ENCODE measurements at regions not wholly inside any gene's neighbourhood (a gene's known extent, or its start where the extent isn't known, plus 50 kb on each side); places are given as distances from the start of the nearest gene placed in this dataset.

GRCh38 chr16:73217654-73218053 is 169.7 kb upstream of the ZFHX3 start:
- TF ChIP-seq MAZ (IDR thresholded peaks at IDR 0.05; ENCODE audit: borderline replicate concordance, low read depth, low read length), result no peak
- TF ChIP-seq, protein P1, sequence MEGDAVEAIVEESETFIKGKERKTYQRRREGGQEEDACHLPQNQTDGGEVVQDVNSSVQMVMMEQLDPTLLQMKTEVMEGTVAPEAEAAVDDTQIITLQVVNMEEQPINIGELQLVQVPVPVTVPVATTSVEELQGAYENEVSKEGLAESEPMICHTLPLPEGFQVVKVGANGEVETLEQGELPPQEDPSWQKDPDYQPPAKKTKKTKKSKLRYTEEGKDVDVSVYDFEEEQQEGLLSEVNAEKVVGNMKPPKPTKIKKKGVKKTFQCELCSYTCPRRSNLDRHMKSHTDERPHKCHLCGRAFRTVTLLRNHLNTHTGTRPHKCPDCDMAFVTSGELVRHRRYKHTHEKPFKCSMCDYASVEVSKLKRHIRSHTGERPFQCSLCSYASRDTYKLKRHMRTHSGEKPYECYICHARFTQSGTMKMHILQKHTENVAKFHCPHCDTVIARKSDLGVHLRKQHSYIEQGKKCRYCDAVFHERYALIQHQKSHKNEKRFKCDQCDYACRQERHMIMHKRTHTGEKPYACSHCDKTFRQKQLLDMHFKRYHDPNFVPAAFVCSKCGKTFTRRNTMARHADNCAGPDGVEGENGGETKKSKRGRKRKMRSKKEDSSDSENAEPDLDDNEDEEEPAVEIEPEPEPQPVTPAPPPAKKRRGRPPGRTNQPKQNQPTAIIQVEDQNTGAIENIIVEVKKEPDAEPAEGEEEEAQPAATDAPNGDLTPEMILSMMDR (conservative IDR thresholded peaks at IDR 0.05; ENCODE audit: low read depth, low read length), result peak; percentile 21; the same call in 1 of the 2 replicates
- H3K23ac ChIP-seq (ENCODE audit: low read depth, low read length), result no peak overlapping the region
- ChIA-PET POLR2A (ENCODE audit: unreplicated experiment) (no interaction called here), CTCF (interaction anchor here (0.6 to 1.0 kb wide), 2 partner anchors 21 to 163 kb away, joined by 3 to 6 read pairs; no protein-coding TSS in a partner anchor)
- H3K79me1 ChIP-seq (ENCODE audit: low read depth in 1 of 2, low read length in 2 of 2), result no peaks in the 10 kb centered on the region
- H2BK15ac ChIP-seq (ENCODE audit: low read depth, low read length), result no peak overlapping the region
- no peaks in the 10 kb centered on the region for H3K36me3 ChIP-seq (ENCODE audit: control insufficient read depth, insufficient read depth, low read length)
- H2BK5ac ChIP-seq (ENCODE audit: low read depth, low read length, poor library complexity, severe bottlenecking), result no peak overlapping the region
- H3K27me3 ChIP-seq (ENCODE audit: control insufficient read depth, insufficient read depth, low read length), result no peaks in the 10 kb centered on the region
- intact Hi-C loops (cut with micrococcal nuclease), result no loop called here
- WGBS, 2 experiments (ENCODE audit: extremely low coverage in 2 of 2, insufficient read length in 1 of 2), result no CpG with 5 or more reads among the region's 3 CpGs
- no peak overlapping the region for H4K91ac ChIP-seq (ENCODE audit: insufficient read depth, low read depth, low read length)
- no peak overlapping the region for H2BK20ac ChIP-seq (ENCODE audit: low read depth, low read length)
- no peak overlapping the region for H2AK9ac ChIP-seq (replicated peaks; ENCODE audit: low read depth, low read length, poor library complexity)
- H3K9ac ChIP-seq (ENCODE audit: low read depth, low read length), result no peak overlapping the region
- in situ Hi-C loops (cut with MboI; ENCODE audit: low sequenced_read_pairs), result no loop called here
- dilution Hi-C loops (cut with HindIII; ENCODE audit: low sequenced_read_pairs, unreplicated experiment), result no loop called here
- no peak overlapping the region for H4K8ac ChIP-seq (ENCODE audit: low read depth in 2 of 2, low read length in 2 of 2)
- H4K5ac ChIP-seq (ENCODE audit: low read depth, low read length), result no peak overlapping the region
- peaks cover 14% of the 10 kb centered on the region for H3K9me1 ChIP-seq (ENCODE audit: insufficient read depth, low read length)
- H3K9me3 ChIP-seq (ENCODE audit: control insufficient read depth, insufficient read depth, low read length), result peaks cover 3% of the 10 kb centered on the region
- H3K4me2 ChIP-seq (ENCODE audit: low read depth, low read length), result no peak overlapping the region
- no peak overlapping the region for H3K4me3 ChIP-seq (ENCODE audit: insufficient read depth, low read depth, low read length)
- peaks cover 17% of the 10 kb centered on the region for H3K4me1 ChIP-seq (ENCODE audit: control insufficient read depth, insufficient read depth, low read length)
- H3K4ac ChIP-seq (ENCODE audit: low read depth, low read length), result no peak overlapping the region
- no peak for DNase-seq
- no peak overlapping the region for H2BK120ac ChIP-seq (ENCODE audit: low read depth, low read length)
- no peak overlapping the region for H3K14ac ChIP-seq (replicated peaks; ENCODE audit: low read depth, low read length)
- H3K27ac ChIP-seq (ENCODE audit: insufficient read depth, low read length), result no peak overlapping the region
- no peak overlapping the region for H3K18ac ChIP-seq (ENCODE audit: low read depth, low read length)
- no peak for ATAC-seq (ENCODE audit: low read depth)
- no TSS peak for BruUV-seq (replicated peaks)
- no peak overlapping the region for H3K56ac ChIP-seq (ENCODE audit: extremely low read depth, insufficient read depth, low read length)
- H4K20me1 ChIP-seq (ENCODE audit: insufficient read depth, low read length), result no peaks in the 10 kb centered on the region
- H2AK5ac ChIP-seq (ENCODE audit: low read depth, low read length), result no peak overlapping the region
- no peak overlapping the region for H2AFZ ChIP-seq (replicated peaks; ENCODE audit: low read length, poor library complexity)
